GM18907 (cell line): ENCODE measurements at regions not wholly inside any gene's neighbourhood (a gene's known extent, or its start where the extent isn't known, plus 50 kb on each side); places are given as distances from the start of the nearest gene placed in this dataset.

Experiments used
- ATAC-seq: cut with Tn5 transposase; IDR thresholded peaks from one replicate; pipeline ENCODE4 v1.9.1; 2021; ENCODE audit warnings: mild to moderate bottlenecking, moderate library complexity; ENCODE audit not compliant: unreplicated experiment

- no peak for ATAC-seq
These were observed 151.6 kb upstream of the TAPT1 start for GRCh38 chr4:16377887-16378286.

GRCh38 chr4:16365036-16365569 lies 138.8 kb upstream of the TAPT1 start:
- no peak for ATAC-seq

DNA sequence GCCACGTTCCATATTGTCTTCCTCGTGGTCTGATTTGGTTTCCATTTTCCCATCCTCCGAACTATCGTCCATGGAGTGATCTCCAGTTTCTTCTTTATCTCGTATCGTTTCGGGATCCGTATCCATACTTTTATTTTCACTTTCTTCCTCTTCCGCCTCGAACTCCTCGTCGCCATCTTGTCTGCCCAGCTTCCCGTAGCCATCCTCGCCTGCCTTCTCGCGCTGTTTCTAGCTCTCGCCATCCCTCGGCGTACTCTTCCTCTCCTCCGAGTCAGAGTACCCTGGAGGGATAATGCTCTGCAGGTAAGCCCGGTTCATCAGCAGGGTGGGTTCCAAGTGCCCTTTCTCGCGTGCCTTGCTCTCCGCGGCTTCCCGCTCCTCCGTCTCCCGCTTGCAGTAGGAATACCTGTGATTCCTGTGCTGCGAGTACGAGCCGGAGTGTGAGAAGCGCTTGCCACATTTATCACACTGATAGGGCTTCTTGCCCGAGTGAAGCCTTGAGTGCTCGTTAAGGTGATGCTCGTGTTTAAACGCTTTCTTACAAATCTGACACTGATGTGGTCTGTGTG lies 134.5 kb upstream of the TAPT1 start:
- no peak for ATAC-seq

DNA sequence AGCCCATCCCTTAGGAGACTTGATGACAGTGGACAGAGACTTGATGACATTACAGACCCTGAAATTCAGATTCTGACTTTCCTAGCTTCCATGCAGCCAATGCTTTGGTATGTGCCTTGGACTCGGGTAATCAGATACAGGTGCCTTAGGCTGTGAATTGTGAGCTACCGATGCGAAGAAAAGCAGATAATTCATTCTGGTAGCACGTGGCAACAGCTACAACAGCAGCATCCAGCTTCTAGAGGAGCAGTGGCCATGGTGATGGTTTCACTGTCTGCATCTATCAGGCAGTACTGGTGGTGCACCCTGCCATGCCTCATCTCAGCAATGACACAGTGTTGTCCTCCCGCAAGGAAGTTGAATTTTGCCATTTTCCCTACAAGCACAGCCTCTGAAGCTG lies 126.9 kb upstream of the TAPT1 start:
- no peak for ATAC-seq

DNA sequence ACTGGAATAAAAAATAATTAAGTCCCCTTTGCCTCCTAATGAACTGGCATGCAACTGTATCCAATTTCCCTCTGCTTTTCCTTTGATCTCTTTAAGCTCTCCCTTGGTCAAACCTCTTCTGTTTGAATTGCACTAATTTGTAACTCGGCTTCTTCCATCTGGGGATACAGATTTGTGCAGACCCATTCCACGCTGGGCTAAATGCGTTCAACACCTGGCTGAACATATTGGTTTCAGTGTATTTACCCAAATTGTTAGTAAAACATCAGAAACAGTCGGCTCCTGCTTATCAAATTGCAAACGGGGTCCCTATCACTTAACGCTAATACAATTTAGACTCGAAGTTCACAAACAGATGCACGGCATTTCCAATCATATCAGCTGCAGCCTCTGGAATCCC lies 124.9 kb upstream of the TAPT1 start:
- no peak for ATAC-seq

- ATAC-seq = no peak
These were observed 118.6 kb upstream of the TAPT1 start for GRCh38 chr4:16344853-16345252.

DNA sequence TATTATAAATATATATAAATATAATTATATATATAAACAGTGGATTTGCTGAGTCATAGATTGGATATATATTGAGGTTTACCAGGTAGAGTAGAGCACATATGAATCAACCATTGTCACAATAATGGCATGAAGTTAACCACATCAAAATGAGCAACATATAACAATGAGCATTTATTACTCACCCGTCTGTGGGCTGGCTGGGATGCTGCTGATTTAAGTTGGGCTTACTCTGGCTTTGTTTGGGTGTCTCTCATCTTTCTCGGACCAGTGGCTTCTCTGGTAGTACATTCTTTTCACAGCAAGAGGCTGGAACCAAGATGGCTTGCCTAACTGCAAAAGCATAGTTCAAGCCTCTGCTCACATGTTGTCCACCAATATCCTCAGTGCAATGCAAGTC lies 111.7 kb upstream of the TAPT1 start:
- ATAC-seq = no peak

- ATAC-seq = no peak
These were observed 108.3 kb upstream of the TAPT1 start for GRCh38 chr4:16334601-16335000.

DNA sequence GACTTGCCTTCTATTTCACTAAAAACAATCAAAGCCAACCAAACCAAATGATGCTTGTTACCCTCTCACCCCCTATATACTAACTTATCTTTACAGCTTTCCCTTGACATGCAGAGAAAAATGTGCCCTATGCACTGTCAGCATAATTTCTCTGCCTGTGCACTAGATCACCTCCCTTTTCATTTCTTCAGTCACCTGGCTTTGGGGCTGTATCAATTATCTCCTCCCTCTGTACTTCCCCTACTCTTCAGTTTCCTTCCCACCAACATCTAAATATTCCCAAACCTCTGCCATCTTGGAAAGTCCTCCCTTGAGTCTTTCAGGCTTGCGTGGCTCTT lies 103.5 kb upstream of the TAPT1 start:
- ATAC-seq = no peak

DNA sequence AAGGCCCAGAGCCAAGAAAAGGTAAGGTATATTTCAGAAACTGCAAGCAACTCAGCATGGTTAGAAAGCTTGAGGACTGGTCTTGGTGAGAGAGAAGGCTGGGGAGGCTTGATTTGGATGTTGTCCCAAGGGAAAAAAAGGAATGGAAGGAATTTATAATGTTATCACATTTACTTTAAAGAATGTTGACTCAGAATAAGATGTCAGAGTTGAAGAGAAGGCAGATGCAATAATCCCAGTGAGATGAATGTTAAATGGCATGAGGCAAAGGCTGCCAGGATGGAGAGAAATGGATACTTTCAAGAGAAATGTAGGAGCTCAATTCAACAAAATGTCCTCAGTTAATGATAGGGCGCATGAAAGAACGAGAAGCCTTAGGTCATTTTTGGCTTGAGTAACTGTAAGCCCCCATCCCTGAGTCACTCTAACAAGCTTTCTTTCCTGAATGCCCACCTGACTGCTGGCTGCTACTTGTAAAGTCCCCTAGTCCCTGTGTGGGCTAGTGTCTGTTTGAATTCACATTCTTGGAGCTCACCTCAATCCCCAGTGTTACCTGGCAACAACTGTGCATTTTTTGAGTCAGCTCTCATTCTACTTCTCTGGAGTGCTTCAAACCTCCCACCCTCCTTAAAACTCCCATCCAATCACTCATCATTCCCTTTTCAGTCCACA lies 103.0 kb upstream of the TAPT1 start:
- no peak for ATAC-seq

DNA sequence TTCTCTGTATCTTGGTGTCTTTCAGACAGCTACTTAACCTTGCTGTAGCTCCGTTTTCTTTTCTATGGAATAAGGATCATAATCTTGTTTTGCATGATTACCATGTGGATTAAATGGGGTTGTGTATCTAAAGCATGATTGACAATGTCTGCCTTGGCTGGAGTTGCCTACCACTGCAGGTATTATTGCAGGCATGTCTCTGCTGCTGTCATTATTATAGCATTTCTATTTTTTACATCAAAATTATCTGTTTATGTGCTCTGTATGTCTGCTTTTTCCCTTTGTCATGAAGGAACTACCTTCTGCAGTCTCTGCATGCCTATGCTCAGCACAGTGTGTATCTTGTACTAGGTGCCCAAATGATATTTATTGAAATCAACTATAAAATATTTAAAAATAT lies 95.9 kb upstream of the TAPT1 start:
- ATAC-seq = no peak

DNA sequence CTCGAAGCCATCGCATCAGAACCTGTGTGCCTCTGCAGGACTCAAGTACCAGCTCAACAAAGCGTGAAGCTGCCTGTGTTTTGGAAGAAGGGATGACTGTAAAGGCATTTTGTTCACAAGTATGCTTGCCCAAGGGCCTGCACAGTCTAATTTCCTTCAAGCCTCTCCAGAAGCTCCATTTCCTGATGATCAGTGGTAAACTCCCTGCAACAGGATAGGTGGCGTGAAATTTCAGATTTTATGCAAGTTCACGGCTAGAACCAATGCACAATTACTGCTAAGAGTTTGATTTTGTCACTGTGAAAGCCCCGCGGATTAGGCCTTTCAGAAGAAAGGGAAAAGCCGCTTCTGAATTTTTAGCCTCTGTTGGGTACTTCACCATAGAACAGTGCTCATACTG lies 89.2 kb upstream of the TAPT1 start:
- no peak for ATAC-seq

- no peak for ATAC-seq
These were observed 84.3 kb upstream of the TAPT1 start for GRCh38 chr4:16310606-16311005.

GRCh38 chr4:16302648-16303047 lies 76.4 kb upstream of the TAPT1 start:
- no peak for ATAC-seq

DNA sequence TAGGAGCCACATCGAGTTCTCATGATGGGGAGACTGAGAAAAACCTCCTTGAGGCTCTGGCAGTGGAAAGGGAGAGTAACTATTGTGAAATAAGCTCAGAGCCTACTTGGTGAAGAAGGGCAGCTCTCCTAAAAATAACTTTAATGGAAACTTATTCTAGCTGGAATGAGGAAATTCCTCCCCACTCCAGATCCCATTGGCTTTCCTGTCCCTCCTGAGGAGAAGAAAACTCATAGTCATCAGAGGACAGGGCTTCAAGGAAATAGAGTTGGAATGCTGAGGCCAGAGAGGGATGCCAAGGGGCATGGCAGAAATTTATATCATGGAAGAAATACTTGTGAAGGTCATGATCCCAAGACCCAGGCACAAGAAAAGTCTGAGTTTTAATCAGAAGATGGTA lies 70.7 kb upstream of the TAPT1 start:
- ATAC-seq = no peak

DNA sequence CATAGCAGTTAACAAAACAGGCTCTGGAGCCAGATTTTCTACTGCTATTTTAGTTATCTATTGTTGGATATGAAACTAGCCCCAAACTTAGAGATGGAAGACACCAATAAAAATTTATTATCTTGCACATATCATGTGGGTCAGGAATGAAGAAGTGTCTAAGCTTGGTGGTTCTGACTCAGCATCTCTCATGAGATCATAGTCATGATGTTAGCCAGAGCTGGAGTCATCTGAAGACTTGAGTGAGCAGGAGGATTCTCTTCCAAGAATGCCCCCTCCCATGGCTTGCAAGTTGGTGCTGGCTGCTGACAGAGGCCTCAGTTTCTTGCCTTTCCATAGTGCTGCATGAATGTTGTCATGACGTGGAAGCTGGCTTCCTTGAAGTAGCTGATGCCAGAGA lies 68.2 kb upstream of the TAPT1 start:
- ATAC-seq = no peak

- ATAC-seq = no peak
These were observed 67.1 kb upstream of the TAPT1 start for GRCh38 chr4:16293210-16293838.

DNA sequence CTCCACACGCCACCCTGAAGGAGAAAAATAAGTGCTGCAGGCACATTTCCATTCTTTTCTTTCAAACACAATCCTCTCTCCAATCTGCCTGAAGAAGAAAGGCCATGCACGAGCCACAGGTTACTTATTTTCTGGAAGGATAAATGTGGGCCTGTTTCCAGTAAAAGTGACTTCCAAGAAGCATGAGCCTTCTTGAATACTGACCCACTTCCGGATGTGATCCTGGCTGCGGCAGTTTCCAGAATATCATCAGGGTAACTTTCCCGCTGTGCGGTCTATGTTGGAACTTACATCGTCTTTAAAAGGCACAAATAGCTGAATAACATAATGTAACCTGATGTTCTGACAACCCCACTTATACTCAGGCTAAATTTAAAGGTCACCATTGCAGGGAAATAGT lies 66.3 kb upstream of the TAPT1 start:
- ATAC-seq = no peak

DNA sequence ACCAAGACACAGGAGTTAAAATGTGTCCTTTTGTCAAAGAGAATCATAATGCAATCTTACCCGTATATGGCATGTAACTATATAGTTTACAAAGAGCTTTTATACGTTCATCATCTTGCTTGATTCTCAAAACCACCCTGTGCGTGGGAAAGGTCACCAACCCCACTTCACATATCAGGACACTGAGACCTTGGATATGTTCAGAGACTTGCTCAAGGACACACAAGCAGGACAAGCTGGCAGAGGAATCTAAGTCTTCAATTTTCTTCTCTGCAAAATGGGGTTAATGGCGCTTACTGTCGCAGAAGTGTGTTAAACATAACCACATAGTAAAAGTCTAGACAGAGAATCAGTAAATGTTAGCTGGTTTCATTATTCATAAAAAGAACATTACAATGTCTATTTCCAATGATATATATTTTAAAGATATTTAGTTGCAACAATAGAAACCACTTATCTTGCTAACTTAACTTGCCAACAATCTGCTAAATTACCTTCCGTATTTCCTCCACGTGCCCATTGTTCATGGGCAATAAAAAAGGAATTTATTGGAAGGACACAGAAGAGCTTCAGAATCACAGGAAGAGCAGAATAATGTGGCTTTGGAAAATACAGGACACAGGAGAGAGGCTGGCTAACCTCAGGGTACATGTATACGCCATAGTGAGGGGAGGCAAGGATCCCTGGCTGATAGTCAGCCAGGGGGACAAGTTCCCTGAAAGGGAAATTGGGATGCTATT lies 64.6 kb upstream of the TAPT1 start:
- ATAC-seq = no peak

GRCh38 chr4:16289897-16290554 lies 63.8 kb upstream of the TAPT1 start:
- ATAC-seq = peak; percentile 50

GRCh38 chr4:16284050-16284449 lies 57.8 kb upstream of the TAPT1 start:
- no peak for ATAC-seq
